GM18502 (cell line): ENCODE measurements at regions not wholly inside any gene's neighbourhood (a gene's known extent, or its start where the extent isn't known, plus 50 kb on each side); places are given as distances from the start of the nearest gene placed in this dataset.
"Not testable (repeated sequence)": the region's sequence is repeated elsewhere in the genome, so short reads cannot be mapped to it uniquely, and the experiment has no call there.

ENCODE experiments used
- ATAC-seq: cut with Tn5 transposase; IDR thresholded peaks from one replicate; pipeline ENCODE4 v1.9.1; 2021; ENCODE audit warnings: mild to moderate bottlenecking; ENCODE audit not compliant: unreplicated experiment, poor library complexity

GRCh38 chr7:46126675-46127300 lies 205.7 kb upstream of the IGFBP3 start:
- ATAC-seq = no peak

- ATAC-seq = no peak
Measured at GRCh38 chr7:46123756-46124343, 202.8 kb upstream of the IGFBP3 start.

GRCh38 chr7:46115410-46115809 lies 194.3 kb upstream of the IGFBP3 start:
- ATAC-seq = no peak

- no peak for ATAC-seq
Measured at GRCh38 chr7:46109437-46109836, 188.4 kb upstream of the IGFBP3 start.

- no peak for ATAC-seq
Measured at GRCh38 chr7:46108272-46108671, 187.2 kb upstream of the IGFBP3 start.

GRCh38 chr7:46107610-46108217 lies 186.6 kb upstream of the IGFBP3 start:
- no peak for ATAC-seq

- ATAC-seq = no peak
Measured at GRCh38 chr7:46100521-46100920, 179.4 kb upstream of the IGFBP3 start.

- ATAC-seq = no peak
Measured at GRCh38 chr7:46099076-46099475, 178.0 kb upstream of the IGFBP3 start.

- ATAC-seq = no peak
Measured at GRCh38 chr7:46091071-46091470, 170.0 kb upstream of the IGFBP3 start.

GRCh38 chr7:46089281-46089680 lies 168.2 kb upstream of the IGFBP3 start:
- ATAC-seq = no peak

GRCh38 chr7:46088486-46088885 lies 167.4 kb upstream of the IGFBP3 start:
- ATAC-seq = not testable (repeated sequence)

- ATAC-seq = no peak
Measured at GRCh38 chr7:46080595-46081159, 159.6 kb upstream of the IGFBP3 start.

GRCh38 chr7:46079421-46079820 lies 158.3 kb upstream of the IGFBP3 start:
- no peak for ATAC-seq

- no peak for ATAC-seq
Measured at GRCh38 chr7:46076527-46076926, 155.5 kb upstream of the IGFBP3 start.

GRCh38 chr7:46072722-46073121 lies 151.7 kb upstream of the IGFBP3 start:
- ATAC-seq = no peak

GRCh38 chr7:46071601-46072000 lies 150.5 kb upstream of the IGFBP3 start:
- ATAC-seq = no peak

GRCh38 chr7:46071076-46071475 lies 150.0 kb upstream of the IGFBP3 start:
- no peak for ATAC-seq

- no peak for ATAC-seq
Measured at GRCh38 chr7:46068159-46068558, 147.1 kb upstream of the IGFBP3 start.

- ATAC-seq = no peak
Measured at GRCh38 chr7:46059308-46060020, 138.4 kb upstream of the IGFBP3 start.

GRCh38 chr7:46058086-46058823 lies 137.2 kb upstream of the IGFBP3 start:
- ATAC-seq = no peak
